ENCODE measurements at regions not wholly inside any gene's neighbourhood (a gene's known extent, or its start where the extent isn't known, plus 50 kb on each side); places are given as distances from the start of the nearest gene placed in this dataset.

- in situ Hi-C loops (cut with HindIII; ENCODE audit: low pct_unique_long_range_greater_than_20kb, low sequenced_read_pairs), result no loop called here
- Histone ChIP-seq H3K27ac (ENCODE audit: low read length) (no peak overlapping the region), H3K9me3 (ENCODE audit: control insufficient read depth, insufficient read depth, low read depth, low read length) (no peaks in the 10 kb centered on the region), H3K36me3 (ENCODE audit: control insufficient read depth, insufficient read depth, low read length) (no peaks in the 10 kb centered on the region), H3K27me3 (ENCODE audit: control insufficient read depth, insufficient read depth, low read length) (no peaks in the 10 kb centered on the region), H3K4me3 (ENCODE audit: low read depth in 2 of 2, low read length in 2 of 2) (no peak overlapping the region), H3K4me1 (ENCODE audit: control insufficient read depth, insufficient read depth, low read length) (no peaks in the 10 kb centered on the region)
- intact Hi-C loops (cut with micrococcal nuclease; ENCODE audit: unreplicated experiment), result no loop called here
- no TSS peak for BruUV-seq (replicated peaks)
- POLR2A ChIA-PET, result no interaction called here
- TF ChIP-seq TCF7L2 (IDR thresholded peaks at IDR 0.05; ENCODE audit: low read depth, low read length) (no peak), SIN3A (IDR thresholded peaks at IDR 0.05; ENCODE audit: borderline replicate concordance, insufficient read depth, low read depth, low read length) (no peak), POLR2AphosphoS5 (IDR thresholded peaks at IDR 0.05; ENCODE audit: low read depth, low read length) (no peak), CTCF (IDR thresholded peaks at IDR 0.05) (no peak)
- TF ChIP-seq, protein P1, sequence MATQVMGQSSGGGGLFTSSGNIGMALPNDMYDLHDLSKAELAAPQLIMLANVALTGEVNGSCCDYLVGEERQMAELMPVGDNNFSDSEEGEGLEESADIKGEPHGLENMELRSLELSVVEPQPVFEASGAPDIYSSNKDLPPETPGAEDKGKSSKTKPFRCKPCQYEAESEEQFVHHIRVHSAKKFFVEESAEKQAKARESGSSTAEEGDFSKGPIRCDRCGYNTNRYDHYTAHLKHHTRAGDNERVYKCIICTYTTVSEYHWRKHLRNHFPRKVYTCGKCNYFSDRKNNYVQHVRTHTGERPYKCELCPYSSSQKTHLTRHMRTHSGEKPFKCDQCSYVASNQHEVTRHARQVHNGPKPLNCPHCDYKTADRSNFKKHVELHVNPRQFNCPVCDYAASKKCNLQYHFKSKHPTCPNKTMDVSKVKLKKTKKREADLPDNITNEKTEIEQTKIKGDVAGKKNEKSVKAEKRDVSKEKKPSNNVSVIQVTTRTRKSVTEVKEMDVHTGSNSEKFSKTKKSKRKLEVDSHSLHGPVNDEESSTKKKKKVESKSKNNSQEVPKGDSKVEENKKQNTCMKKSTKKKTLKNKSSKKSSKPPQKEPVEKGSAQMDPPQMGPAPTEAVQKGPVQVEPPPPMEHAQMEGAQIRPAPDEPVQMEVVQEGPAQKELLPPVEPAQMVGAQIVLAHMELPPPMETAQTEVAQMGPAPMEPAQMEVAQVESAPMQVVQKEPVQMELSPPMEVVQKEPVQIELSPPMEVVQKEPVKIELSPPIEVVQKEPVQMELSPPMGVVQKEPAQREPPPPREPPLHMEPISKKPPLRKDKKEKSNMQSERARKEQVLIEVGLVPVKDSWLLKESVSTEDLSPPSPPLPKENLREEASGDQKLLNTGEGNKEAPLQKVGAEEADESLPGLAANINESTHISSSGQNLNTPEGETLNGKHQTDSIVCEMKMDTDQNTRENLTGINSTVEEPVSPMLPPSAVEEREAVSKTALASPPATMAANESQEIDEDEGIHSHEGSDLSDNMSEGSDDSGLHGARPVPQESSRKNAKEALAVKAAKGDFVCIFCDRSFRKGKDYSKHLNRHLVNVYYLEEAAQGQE (IDR thresholded peaks at IDR 0.05; ENCODE audit: insufficient read depth in 1 of 2, low read depth in 2 of 2, low read length in 1 of 2), result no peak
- CTCF ChIA-PET, result no interaction called here
- no peak for ATAC-seq
- no peak for DNase-seq (ENCODE audit: low read depth, low spot score)
Measured at GRCh38 chr14:37894463-37894862, 299.0 kb downstream of the TTC6 start.

DNA sequence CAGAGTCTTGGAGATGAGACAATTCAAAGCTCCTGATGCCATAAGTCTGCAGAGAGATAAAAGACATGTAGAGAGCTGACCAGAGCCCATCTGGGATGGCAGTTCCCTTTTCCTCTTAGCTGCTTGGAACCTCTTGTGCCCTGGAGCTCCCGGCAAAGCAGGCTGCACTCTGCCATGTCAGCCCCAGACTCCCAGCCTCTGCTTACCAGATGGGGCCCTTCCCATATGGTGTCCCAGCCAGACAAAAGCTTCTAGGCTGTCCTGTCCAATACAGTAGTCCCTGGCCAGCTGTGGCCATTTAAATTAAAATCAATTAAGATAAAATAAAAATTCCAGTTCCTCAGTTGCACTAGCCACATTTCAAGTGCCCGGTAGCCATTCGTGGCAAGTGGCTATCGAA lies 303.9 kb downstream of the TTC6 start:
- TF ChIP-seq TCF7L2 (IDR thresholded peaks at IDR 0.05; ENCODE audit: low read depth, low read length) (no peak), SIN3A (IDR thresholded peaks at IDR 0.05; ENCODE audit: borderline replicate concordance, insufficient read depth, low read depth, low read length) (no peak), POLR2AphosphoS5 (IDR thresholded peaks at IDR 0.05; ENCODE audit: low read depth, low read length) (no peak), CTCF (IDR thresholded peaks at IDR 0.05) (no peak)
- TF ChIP-seq, protein P1 (IDR thresholded peaks at IDR 0.05; ENCODE audit: insufficient read depth in 1 of 2, low read depth in 2 of 2, low read length in 1 of 2), result no peak
- Histone ChIP-seq H3K9me3 (ENCODE audit: control insufficient read depth, insufficient read depth, low read depth, low read length) (no peaks in the 10 kb centered on the region), H3K27me3 (ENCODE audit: control insufficient read depth, insufficient read depth, low read length) (no peaks in the 10 kb centered on the region), H3K36me3 (ENCODE audit: control insufficient read depth, insufficient read depth, low read length) (no peaks in the 10 kb centered on the region; the same call in 1 of the 2 replicates), H3K27ac (ENCODE audit: low read length) (no peak overlapping the region), H3K4me1 (ENCODE audit: control insufficient read depth, insufficient read depth, low read length) (no peaks in the 10 kb centered on the region), H3K4me3 (ENCODE audit: low read depth in 2 of 2, low read length in 2 of 2) (no peak overlapping the region)
- DNase-seq (ENCODE audit: low read depth, low spot score), result no peak
- in situ Hi-C loops (cut with HindIII; ENCODE audit: low pct_unique_long_range_greater_than_20kb, low sequenced_read_pairs) (no loop called here), intact Hi-C loops (cut with micrococcal nuclease; ENCODE audit: unreplicated experiment) (no loop called here)
- CTCF ChIA-PET, result no interaction called here
- no TSS peak for BruUV-seq (replicated peaks)
- POLR2A ChIA-PET, result no interaction called here
- ATAC-seq, result no peak
